Endothelial cell of umbilical vein (primary cell): ENCODE measurements at regions not wholly inside any gene's neighbourhood (a gene's known extent, or its start where the extent isn't known, plus 50 kb on each side); places are given as distances from the start of the nearest gene placed in this dataset.

Source experiments
- BruUV-seq: library from RNA; stranded (reverse); fragments of 400-500 nt; replicated peaks from 2 replicates; lab custom pipeline; 2021; lab: Mats Ljungman, UMichigan
- CTCF ChIA-PET: fragments of 300-600, 350-600 bp; sonication (Branson Sonifier 250); formaldehyde crosslinking; loops from one replicate; lab custom pipeline; 2021; ENCODE audit warnings: antibody characterized with exemption, inconsistent platforms; lab: Charles Lee
- POLR2A ChIA-PET: fragments of 300-600, 350-600 bp; sonication (Branson Sonifier 250); formaldehyde crosslinking; loops from one replicate; lab custom pipeline; 2021; ENCODE audit warnings: antibody characterized with exemption, inconsistent platforms; lab: Charles Lee
- DNase-seq: peaks from one replicate; pipeline ENCODE4 v3.0.0-alpha.2; 2011; ENCODE audit warnings: low read depth, low spot score
- FAIRE-seq: peaks from 2 replicates; lab custom pipeline; 2011; peaks lifted over from hg19 to GRCh38; lab: Jason Lieb, UNC
- H2AFZ ChIP-seq: 2 replicates; pipeline ENCODE4 v1.6.0; 2012; ENCODE audit warnings: low read depth, low read length, control low read depth, inconsistent platforms
- H3K27ac ChIP-seq: 2 replicates; pipeline ENCODE4 v1.5.1; 2011; ENCODE audit warnings: low read depth, mild to moderate bottlenecking, control low read depth, low read length, moderate library complexity; ENCODE audit not compliant: insufficient read depth
- H3K27me3 ChIP-seq, 2 experiments: 2 replicates each; pipeline versions ENCODE4 v1.6.0 to v1.6.1; 2011; ENCODE audit warnings: low read length in 2 of 2, mixed read lengths in 1 of 2; ENCODE audit not compliant: control insufficient read depth in 2 of 2, insufficient read depth in 2 of 2
- H3K36me3 ChIP-seq, 2 experiments: 2 replicates in 1 of 2; 3 replicates in 1 of 2; pipeline ENCODE4 v1.5.1; 2011; ENCODE audit warnings: low read length in 2 of 2, mild to moderate bottlenecking in 1 of 2, moderate library complexity in 1 of 2; ENCODE audit not compliant: control insufficient read depth in 2 of 2, insufficient read depth in 2 of 2; ENCODE audit errors: extremely low read depth in 1 of 2
- H3K4me1 ChIP-seq: 3 replicates; pipeline ENCODE4 v1.5.1; 2011; ENCODE audit warnings: mild to moderate bottlenecking, low read length; ENCODE audit not compliant: control insufficient read depth, insufficient read depth; ENCODE audit errors: extremely low read depth
- H3K4me2 ChIP-seq: 2 replicates; pipeline ENCODE4 v1.6.1; 2011; ENCODE audit warnings: low read length, control low read depth, mixed read lengths; ENCODE audit not compliant: insufficient read depth
- H3K4me3 ChIP-seq, 3 experiments: fragments of 200-600 bp in 1 of 3; sonication (generic), shearing (Covaris generic) in 1 of 3; replicated peaks in 1 of 3; 2 replicates each; pipeline ENCODE4 v1.5.1; 2011 to 2016; ENCODE audit warnings: control low read depth in 3 of 3, low read length in 3 of 3, mild to moderate bottlenecking in 2 of 3, inconsistent platforms in 1 of 3, low read depth in 1 of 3, moderate library complexity in 1 of 3; ENCODE audit not compliant: insufficient read depth in 1 of 3
- H3K79me2 ChIP-seq: 2 replicates; pipeline ENCODE4 v1.6.0; 2012; ENCODE audit warnings: low read length, inconsistent platforms; ENCODE audit not compliant: control insufficient read depth, insufficient read depth
- H3K9ac ChIP-seq: replicated peaks from 2 replicates; pipeline ENCODE3; 2011; ENCODE audit warnings: low read length, control low read depth; ENCODE audit not compliant: insufficient read depth; ENCODE audit errors: extremely low read depth
- H3K9me1 ChIP-seq: replicated peaks from 3 replicates; pipeline ENCODE4 v1.6.0; 2011; ENCODE audit warnings: mild to moderate bottlenecking, low read length; ENCODE audit not compliant: control insufficient read depth, insufficient read depth; ENCODE audit errors: extremely low read depth
- H3K9me3 ChIP-seq: replicated peaks from 2 replicates; pipeline ENCODE4 v1.5.1; 2012; ENCODE audit warnings: low read length, inconsistent platforms; ENCODE audit not compliant: control insufficient read depth, insufficient read depth
- H4K20me1 ChIP-seq: replicated peaks from 2 replicates; pipeline ENCODE3; 2011; ENCODE audit warnings: mild to moderate bottlenecking, low read length; ENCODE audit not compliant: control insufficient read depth, insufficient read depth; ENCODE audit errors: extremely low read depth
- CTCF ChIP-seq, 2 donors: IDR thresholded peaks; 1 replicate in 1 of 2; 2 replicates in 1 of 2; pipeline ENCODE4 v1.5.1; 2011; ENCODE audit warnings: low read length in 2 of 2, mild to moderate bottlenecking in 2 of 2, moderate library complexity in 2 of 2, control low read depth in 1 of 2, inconsistent platforms in 1 of 2, low read depth in 1 of 2; ENCODE audit not compliant: insufficient read depth in 1 of 2; ENCODE audit errors: extremely low read depth in 1 of 2
- EZH2 ChIP-seq: IDR thresholded peaks from 2 replicates; pipeline ENCODE4 v1.6.1; 2012; ENCODE audit warnings: borderline replicate concordance, low read depth, mild to moderate bottlenecking, moderate library complexity, low read length, inconsistent platforms; ENCODE audit not compliant: severe bottlenecking
- FOS ChIP-seq: IDR thresholded peaks from 2 replicates; pipeline ENCODE4 v1.6.1; 2011; ENCODE audit warnings: mild to moderate bottlenecking, low read length, moderate library complexity, borderline replicate concordance; ENCODE audit not compliant: insufficient read depth
- GATA2 ChIP-seq: IDR thresholded peaks from 2 replicates; pipeline ENCODE4 v1.7.0; 2011; ENCODE audit warnings: low read depth, mild to moderate bottlenecking, moderate library complexity, mixed read lengths, low read length; ENCODE audit not compliant: insufficient read length, insufficient read depth
- JUN ChIP-seq: IDR thresholded peaks from 2 replicates; pipeline ENCODE4 v1.6.1; 2011; ENCODE audit warnings: borderline replicate concordance, low read depth; ENCODE audit not compliant: insufficient read length, insufficient read depth
- MAX ChIP-seq: IDR thresholded peaks from 2 replicates; pipeline ENCODE4 v1.6.1; 2011; ENCODE audit not compliant: insufficient read depth, insufficient read length
- MYC ChIP-seq: IDR thresholded peaks from one replicate; pipeline ENCODE4 v1.6.1; 2011; ENCODE audit warnings: mild to moderate bottlenecking, low read depth, low read length
- POLR2A ChIP-seq: IDR thresholded peaks from 2 replicates; pipeline ENCODE4 v1.6.1; 2012; ENCODE audit warnings: low read depth, mild to moderate bottlenecking, control low read depth, low read length
- POLR2AphosphoS5 ChIP-seq: IDR thresholded peaks from 2 replicates; pipeline ENCODE4 v1.6.1; 2012; ENCODE audit warnings: low read depth, mild to moderate bottlenecking, control low read depth, low read length, moderate library complexity; ENCODE audit not compliant: insufficient read depth
- dilution Hi-C: fragments of 300-500 bp; cut with MboI; formaldehyde crosslinking; loops from one replicate; pipeline ENCODE4 v1.15.0; 2019; ENCODE audit warnings: low sequenced_read_pairs; ENCODE audit not compliant: extremely low pct_ligation_motif_present
- intact Hi-C: fragments of 100-400 bp; cut with micrococcal nuclease; formaldehyde crosslinking; loops from one replicate; pipeline ENCODE4 v1.10.0; 2022

GRCh38 chr1:60977661-60978060 is 104.7 kb upstream of the NFIA start:
- TF ChIP-seq POLR2A (no peak), MAX (no peak), POLR2AphosphoS5 (no peak), CTCF (IDR thresholded peaks at IDR 0.05; ENCODE audit: extremely low read depth in 1 of 2, insufficient read depth in 1 of 2, low read depth in 1 of 2, low read length in 2 of 2) (no peak), MYC (no peak), GATA2 (no peak), FOS (no peak), EZH2 (no peak), JUN (no peak)
- peaks cover 6% of the 10 kb centered on the region for H3K4me1 ChIP-seq
- intact Hi-C loops (loop anchor here (5.0 kb wide), 1 partner anchor 460 kb away; no protein-coding TSS in a partner anchor), dilution Hi-C loops (no loop called here)
- no peaks in the 10 kb centered on the region for H4K20me1 ChIP-seq
- DNase-seq (no peak), FAIRE-seq (no peak)
- H3K27ac ChIP-seq, result no peak overlapping the region
- BruUV-seq, result no TSS peak
- H3K9me1 ChIP-seq, result no peaks in the 10 kb centered on the region
- no peaks in the 10 kb centered on the region for H3K27me3 ChIP-seq
- H3K36me3 ChIP-seq, result no peaks in the 10 kb centered on the region
- no peak overlapping the region for H3K9ac ChIP-seq
- H3K4me2 ChIP-seq, result no peak overlapping the region
- ChIA-PET POLR2A (no interaction called here), CTCF (interaction anchor here (1.1 to 5.2 kb wide), 11 partner anchors 12 to 1006 kb away, joined by 3 to 94 read pairs (median 11); no protein-coding TSS in a partner anchor)
- H2AFZ ChIP-seq, result no peak overlapping the region
- H3K9me3 ChIP-seq, result no peaks in the 10 kb centered on the region
- no peaks in the 10 kb centered on the region for H3K79me2 ChIP-seq
- H3K4me3 ChIP-seq, result no peak overlapping the region
